ENCODE measurements at regions not wholly inside any gene's neighbourhood (a gene's known extent, or its start where the extent isn't known, plus 50 kb on each side); places are given as distances from the start of the nearest gene placed in this dataset.

GRCh38 chrX:96578781-96579180 is 105.9 kb upstream of the DIAPH2 start:
- H3K27ac ChIP-seq (ENCODE audit: low read depth, low read length): no peak overlapping the region
- Mint-ChIP-seq H3K4me3 (no peak overlapping the region), H3K36me3 (ENCODE audit: low read depth) (no peaks in the 10 kb centered on the region), H3K4me1 (peaks cover 4% of the 10 kb centered on the region), H3K9me3 (no peaks in the 10 kb centered on the region), H3K27me3 (ENCODE audit: insufficient read depth) (no peaks in the 10 kb centered on the region), H3K27ac (no peak overlapping the region)
- no peak for TF ChIP-seq CTCF (conservative IDR thresholded peaks at IDR 0.05)
- no peaks in the 10 kb centered on the region for H3K36me3 ChIP-seq (ENCODE audit: control insufficient read depth, insufficient read depth, low read length)
- no peak overlapping the region for H3K9ac ChIP-seq (ENCODE audit: extremely low read depth, low read length, poor library complexity, severe bottlenecking)
- DNase-seq: no peak
- no peaks in the 10 kb centered on the region for H3K27me3 ChIP-seq (ENCODE audit: control insufficient read depth, insufficient read depth, low read length, poor library complexity, severe bottlenecking)
- no peaks in the 10 kb centered on the region for H3K9me3 ChIP-seq (ENCODE audit: control insufficient read depth, low read length)
- no peak overlapping the region for H3K4me3 ChIP-seq (ENCODE audit: low read length)
- no peaks in the 10 kb centered on the region for H3K4me1 ChIP-seq (ENCODE audit: control insufficient read depth, insufficient read depth, low read length)

- no peak overlapping the region for H3K27ac Mint-ChIP-seq
- Histone ChIP-seq H3K4me3 (ENCODE audit: low read length) (no peak overlapping the region), H3K36me3 (ENCODE audit: control insufficient read depth, insufficient read depth, low read length) (no peaks in the 10 kb centered on the region), H3K27me3 (ENCODE audit: control insufficient read depth, insufficient read depth, low read length, poor library complexity, severe bottlenecking) (no peaks in the 10 kb centered on the region), H3K4me1 (ENCODE audit: control insufficient read depth, insufficient read depth, low read length) (no peaks in the 10 kb centered on the region), H3K9me3 (ENCODE audit: control insufficient read depth, low read length) (no peaks in the 10 kb centered on the region), H3K9ac (ENCODE audit: extremely low read depth, low read length, poor library complexity, severe bottlenecking) (no peak overlapping the region), H3K27ac (ENCODE audit: low read depth, low read length) (no peak overlapping the region)
- H3K9me3 Mint-ChIP-seq: no peaks in the 10 kb centered on the region
- peaks cover 4% of the 10 kb centered on the region for H3K4me1 Mint-ChIP-seq
- no peak for DNase-seq
- no peak for TF ChIP-seq CTCF (conservative IDR thresholded peaks at IDR 0.05)
- no peak overlapping the region for H3K4me3 Mint-ChIP-seq
- no peaks in the 10 kb centered on the region for H3K27me3 Mint-ChIP-seq (ENCODE audit: insufficient read depth)
- H3K36me3 Mint-ChIP-seq (ENCODE audit: low read depth): no peaks in the 10 kb centered on the region
These were observed 105.4 kb upstream of the DIAPH2 start for GRCh38 chrX:96579252-96579651.

GRCh38 chrX:96590403-96590802 is 94.2 kb upstream of the DIAPH2 start:
- no peak for TF ChIP-seq CTCF (conservative IDR thresholded peaks at IDR 0.05)
- Mint-ChIP-seq H3K27me3 (ENCODE audit: insufficient read depth) (peaks cover under 1% of the 10 kb centered on the region), H3K36me3 (ENCODE audit: low read depth) (no peaks in the 10 kb centered on the region), H3K9me3 (peaks cover 15% of the 10 kb centered on the region), H3K4me3 (no peak overlapping the region), H3K27ac (no peak overlapping the region), H3K4me1 (peaks cover 4% of the 10 kb centered on the region)
- Histone ChIP-seq H3K4me1 (ENCODE audit: control insufficient read depth, insufficient read depth, low read length) (no peaks in the 10 kb centered on the region), H3K27me3 (ENCODE audit: control insufficient read depth, insufficient read depth, low read length, poor library complexity, severe bottlenecking) (no peaks in the 10 kb centered on the region), H3K4me3 (ENCODE audit: low read length) (no peak overlapping the region), H3K9me3 (ENCODE audit: control insufficient read depth, low read length) (no peaks in the 10 kb centered on the region), H3K36me3 (ENCODE audit: control insufficient read depth, insufficient read depth, low read length) (no peaks in the 10 kb centered on the region), H3K27ac (ENCODE audit: low read depth, low read length) (no peak overlapping the region), H3K9ac (ENCODE audit: extremely low read depth, low read length, poor library complexity, severe bottlenecking) (no peak overlapping the region)
- 40 to 100% methylated on average over 1 of the region's 2 CpGs for WGBS, 2 experiments (ENCODE audit: insufficient coverage in 1 of 2, insufficient read length in 1 of 2)
- DNase-seq: no peak

All from endodermal cell (in vitro differentiated cells).